ENCODE measurements at regions not wholly inside any gene's neighbourhood (a gene's known extent, or its start where the extent isn't known, plus 50 kb on each side); places are given as distances from the start of the nearest gene placed in this dataset.

DNA sequence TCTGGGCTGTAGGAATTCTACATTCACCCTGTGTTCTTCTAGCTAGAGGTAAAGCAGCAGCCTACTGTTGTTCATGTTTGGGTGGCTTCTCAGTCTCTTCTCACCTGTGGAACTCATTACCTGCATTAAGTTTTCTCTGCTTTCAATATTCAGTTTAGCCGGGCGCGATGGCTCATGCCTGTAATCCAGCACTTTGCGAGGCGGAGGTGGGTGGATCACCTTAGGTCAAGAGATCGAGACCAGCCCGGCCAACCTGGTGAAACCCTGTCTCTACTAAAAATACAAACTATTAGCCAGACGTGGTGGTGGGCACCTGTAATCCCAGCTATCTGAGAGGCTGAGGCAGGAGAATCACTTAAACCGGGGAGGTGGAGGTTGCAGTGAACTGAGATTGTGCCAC, 139.8 kb upstream of the UBE2E3 start:
- Histone ChIP-seq H3K27me3 (no peaks in the 10 kb centered on the region), H3K4me3 (no peak overlapping the region)

DNA sequence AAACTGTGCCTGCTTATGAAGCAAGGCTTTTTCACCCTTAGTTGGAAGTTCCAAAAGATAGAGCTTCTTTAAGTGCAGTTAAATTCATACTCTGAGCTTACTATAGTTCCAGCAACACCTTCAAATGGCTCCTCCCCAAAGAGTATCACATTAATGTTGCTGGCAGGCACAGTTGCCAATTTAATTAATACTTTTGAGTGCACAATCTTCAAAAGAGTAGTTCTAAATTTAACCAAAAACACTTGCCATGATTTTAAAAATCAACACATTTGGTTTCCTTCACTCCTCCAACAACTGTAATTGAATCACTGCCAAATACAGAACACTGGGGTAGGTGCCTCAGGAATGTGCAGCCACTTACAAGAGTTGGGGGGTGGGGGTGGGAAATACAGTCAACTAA, 150.6 kb upstream of the UBE2E3 start:
- Histone ChIP-seq H3K27me3 (no peaks in the 10 kb centered on the region), H3K4me3 (no peak overlapping the region), H3K9me3 (no peaks in the 10 kb centered on the region), H3K4me1 (ENCODE audit: insufficient read depth) (no peaks in the 10 kb centered on the region), H3K36me3 (no peaks in the 10 kb centered on the region), H3K27ac (no peak overlapping the region)
- TF ChIP-seq POLR2A (IDR thresholded peaks at IDR 0.05) (no peak), EP300 (IDR thresholded peaks at IDR 0.05) (no peak)
- TF ChIP-seq, protein P1, sequence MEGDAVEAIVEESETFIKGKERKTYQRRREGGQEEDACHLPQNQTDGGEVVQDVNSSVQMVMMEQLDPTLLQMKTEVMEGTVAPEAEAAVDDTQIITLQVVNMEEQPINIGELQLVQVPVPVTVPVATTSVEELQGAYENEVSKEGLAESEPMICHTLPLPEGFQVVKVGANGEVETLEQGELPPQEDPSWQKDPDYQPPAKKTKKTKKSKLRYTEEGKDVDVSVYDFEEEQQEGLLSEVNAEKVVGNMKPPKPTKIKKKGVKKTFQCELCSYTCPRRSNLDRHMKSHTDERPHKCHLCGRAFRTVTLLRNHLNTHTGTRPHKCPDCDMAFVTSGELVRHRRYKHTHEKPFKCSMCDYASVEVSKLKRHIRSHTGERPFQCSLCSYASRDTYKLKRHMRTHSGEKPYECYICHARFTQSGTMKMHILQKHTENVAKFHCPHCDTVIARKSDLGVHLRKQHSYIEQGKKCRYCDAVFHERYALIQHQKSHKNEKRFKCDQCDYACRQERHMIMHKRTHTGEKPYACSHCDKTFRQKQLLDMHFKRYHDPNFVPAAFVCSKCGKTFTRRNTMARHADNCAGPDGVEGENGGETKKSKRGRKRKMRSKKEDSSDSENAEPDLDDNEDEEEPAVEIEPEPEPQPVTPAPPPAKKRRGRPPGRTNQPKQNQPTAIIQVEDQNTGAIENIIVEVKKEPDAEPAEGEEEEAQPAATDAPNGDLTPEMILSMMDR (IDR thresholded peaks at IDR 0.05), result no peak
- intact Hi-C loops (cut with DNase I), result no loop called here
- DNase-seq, result no peak

More for the DNA sequence above, 139.8 kb upstream of the UBE2E3 start:
- TF ChIP-seq POLR2A (IDR thresholded peaks at IDR 0.05) (no peak), EP300 (IDR thresholded peaks at IDR 0.05) (no peak)
- TF ChIP-seq, protein P1 (IDR thresholded peaks at IDR 0.05), result no peak
- WGBS, 3 donors, result 93 to 96% (median 95%) methylated on average over 9 of the region's 9 CpGs
- no peak overlapping the region for H3K27ac ChIP-seq
- intact Hi-C loops (cut with DNase I), result no loop called here
- no peak for DNase-seq
- H3K4me1 ChIP-seq (ENCODE audit: insufficient read depth), result no peaks in the 10 kb centered on the region
- H3K36me3 ChIP-seq, result no peaks in the 10 kb centered on the region
- H3K9me3 ChIP-seq, result no peaks in the 10 kb centered on the region

DNA sequence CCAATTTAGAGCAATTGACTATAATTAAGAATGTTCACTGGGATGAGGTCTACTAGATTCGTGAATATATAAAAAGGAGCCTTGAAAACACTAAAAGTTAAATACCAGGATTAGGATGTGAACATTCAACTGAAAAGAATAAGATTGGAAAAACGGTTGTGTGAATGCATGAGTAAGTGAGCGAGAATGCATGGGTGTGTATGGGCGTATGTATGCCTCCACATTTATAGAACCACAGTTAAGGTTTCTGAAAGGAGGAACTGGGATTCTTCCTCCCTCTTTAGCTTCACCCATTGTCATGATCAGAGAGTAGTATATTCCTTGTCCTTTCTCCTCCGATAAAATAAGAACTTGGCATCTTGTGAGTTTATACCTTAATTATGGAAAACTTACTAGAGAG, 151.1 kb upstream of the UBE2E3 start:
- no peak for TF ChIP-seq EP300 (IDR thresholded peaks at IDR 0.05)
- no peak for TF ChIP-seq POLR2A (IDR thresholded peaks at IDR 0.05)
- TF ChIP-seq, protein P1 (IDR thresholded peaks at IDR 0.05), result no peak
- DNase-seq, result no peak
- no peaks in the 10 kb centered on the region for H3K9me3 ChIP-seq
- H3K27me3 ChIP-seq, result no peaks in the 10 kb centered on the region
- no peaks in the 10 kb centered on the region for H3K36me3 ChIP-seq
- no peak overlapping the region for H3K4me3 ChIP-seq
- intact Hi-C loops (cut with DNase I), result no loop called here
- no peak overlapping the region for H3K27ac ChIP-seq
- 85 to 87% (median 86%) methylated on average over 5 of the region's 5 CpGs for WGBS, 3 donors
- no peaks in the 10 kb centered on the region for H3K4me1 ChIP-seq (ENCODE audit: insufficient read depth)

DNA sequence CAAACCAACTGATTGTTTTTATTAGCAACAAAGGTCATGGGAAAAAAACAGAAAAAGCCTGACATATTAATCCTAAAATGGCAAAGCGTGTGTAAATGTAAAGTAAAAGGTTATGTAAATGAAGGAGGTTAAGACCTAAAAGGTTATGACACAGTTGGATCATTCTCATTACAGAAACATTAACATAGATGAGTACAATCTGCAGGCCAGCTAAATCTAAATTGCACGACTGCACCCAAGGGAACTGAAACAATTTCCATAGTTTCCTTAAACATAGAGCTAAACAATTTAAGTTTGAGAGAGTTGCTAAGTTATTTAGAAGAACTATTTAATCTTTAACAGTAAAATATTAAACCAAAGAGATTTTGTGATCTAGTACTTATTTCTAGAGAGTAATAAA, 151.6 kb upstream of the UBE2E3 start:
- H3K36me3 ChIP-seq, result no peaks in the 10 kb centered on the region
- no peaks in the 10 kb centered on the region for H3K9me3 ChIP-seq
- TF ChIP-seq EP300 (IDR thresholded peaks at IDR 0.05) (no peak), POLR2A (IDR thresholded peaks at IDR 0.05) (no peak)
- TF ChIP-seq, protein P1 (IDR thresholded peaks at IDR 0.05), result no peak
- no peak overlapping the region for H3K27ac ChIP-seq
- 83 to 88% (median 85%) methylated on average over 2 of the region's 2 CpGs for WGBS, 3 donors
- intact Hi-C loops (cut with DNase I), result no loop called here
- no peak overlapping the region for H3K4me3 ChIP-seq
- no peaks in the 10 kb centered on the region for H3K4me1 ChIP-seq (ENCODE audit: insufficient read depth)
- DNase-seq, result no peak
- H3K27me3 ChIP-seq, result no peaks in the 10 kb centered on the region
